K562 (cell line): ENCODE measurements at regions not wholly inside any gene's neighbourhood (a gene's known extent, or its start where the extent isn't known, plus 50 kb on each side); places are given as distances from the start of the nearest gene placed in this dataset.

ENCODE experiments used
- ATAC-seq: fragments of 200-7000 bp; cut with Tn5 transposase; 3 replicates; pipeline ENCODE4 v1.9.1; 2020; ENCODE audit warnings: moderate library complexity
- BruUV-seq: library from RNA; stranded (reverse); fragments of 400-500 nt; replicated peaks from 2 replicates; lab custom pipeline; 2021; lab: Mats Ljungman, UMichigan
- CTCF ChIA-PET: fragments of 300-600 bp; formaldehyde crosslinking; extraction: SDS; loops from one replicate; lab custom pipeline; 2021; ENCODE audit warnings: low intra/inter-chr PET ratio; lab: Yijun Ruan, JAX
- POLR2A ChIA-PET: fragments of 300-600, 350-650 bp; sonication (Branson Sonifier 250); formaldehyde crosslinking; extraction: SDS; loops from one replicate; lab custom pipeline; 2021; ENCODE audit warnings: antibody characterized with exemption, inconsistent platforms; lab: Yijun Ruan, JAX
- DNase-seq, 4 experiments: peaks; one replicate each; pipeline versions ENCODE4 v3.0.0 to v3.0.0-alpha.2; 2011 to 2018; ENCODE audit warnings: low spot score in 3 of 4, mixed read lengths in 3 of 4; ENCODE audit errors: extremely low read depth in 1 of 4
- FAIRE-seq: peaks from 2 replicates; lab custom pipeline; 2011; peaks lifted over from hg19 to GRCh38; lab: Jason Lieb, UNC
- H2AFZ ChIP-seq: 2 replicates; pipeline ENCODE4 v1.6.0; 2011; ENCODE audit warnings: low read depth, low read length, control low read depth, inconsistent platforms
- H3K27ac ChIP-seq: fragments of 200-600 bp; 3 replicates; pipeline ENCODE4 v1.8.0; 2011; ENCODE audit warnings: low read depth, mild to moderate bottlenecking, control low read depth, inconsistent platforms, low read length, moderate library complexity, mixed read lengths; ENCODE audit errors: extremely low read depth
- H3K27me3 ChIP-seq, 2 experiments: fragments of 300-600 bp in 1 of 2; 2 replicates in 1 of 2; 3 replicates in 1 of 2; pipeline versions ENCODE4 v1.6.0 to v1.8.0; 2011; ENCODE audit warnings: inconsistent platforms in 2 of 2, low read length in 2 of 2, mild to moderate bottlenecking in 1 of 2, mixed read lengths in 1 of 2, moderate library complexity in 1 of 2; ENCODE audit not compliant: control insufficient read depth in 2 of 2, insufficient read depth in 2 of 2
- H3K36me3 ChIP-seq: fragments of 300-600 bp; 3 replicates; pipeline ENCODE4 v1.8.0; 2011; ENCODE audit warnings: mild to moderate bottlenecking, low read length, inconsistent platforms; ENCODE audit not compliant: control insufficient read depth, insufficient read depth
- H3K4me1 ChIP-seq, 2 experiments: fragments of 200-600 bp in 1 of 2; replicated peaks in 1 of 2; 2 replicates in 1 of 2; 3 replicates in 1 of 2; pipeline versions ENCODE4 v1.5.1 to v1.8.0; 2011; ENCODE audit warnings: inconsistent platforms in 2 of 2, low read length in 2 of 2, mild to moderate bottlenecking in 1 of 2, mixed read lengths in 1 of 2, moderate library complexity in 1 of 2; ENCODE audit not compliant: control insufficient read depth in 2 of 2, insufficient read depth in 2 of 2
- H3K4me2 ChIP-seq: 2 replicates; pipeline ENCODE4 v1.6.1; 2011; ENCODE audit warnings: low read length, control low read depth, inconsistent platforms, mixed read lengths; ENCODE audit not compliant: insufficient read depth
- H3K4me3 ChIP-seq: fragments of 200-600 bp; sonication (generic), shearing (Covaris generic); 2 replicates; pipeline ENCODE4 v1.5.1; 2016; ENCODE audit warnings: control low read depth, inconsistent platforms
- H3K79me2 ChIP-seq: fragments of 200-600 bp; 3 replicates; pipeline ENCODE4 v1.8.0; 2011; ENCODE audit warnings: low read length, inconsistent platforms; ENCODE audit not compliant: control insufficient read depth, insufficient read depth
- H3K9ac ChIP-seq, 2 experiments: 2 replicates each; pipeline versions ENCODE4 v1.6.0 to v1.6.1; 2011; ENCODE audit warnings: low read depth in 2 of 2, low read length in 2 of 2, control low read depth in 1 of 2, inconsistent platforms in 1 of 2, mild to moderate bottlenecking in 1 of 2, mixed read lengths in 1 of 2; ENCODE audit not compliant: insufficient read depth in 1 of 2
- H3K9me1 ChIP-seq: one replicate; pipeline ENCODE4 v1.6.0; 2011; ENCODE audit warnings: inconsistent platforms, mild to moderate bottlenecking, low read length, moderate library complexity; ENCODE audit not compliant: control insufficient read depth, insufficient read depth
- H3K9me3 ChIP-seq: replicated peaks from 2 replicates; pipeline ENCODE4 v1.5.1; 2011; ENCODE audit warnings: low read depth, low read length, inconsistent platforms; ENCODE audit not compliant: control insufficient read depth, insufficient read depth
- H4K20me1 ChIP-seq: replicated peaks from 2 replicates; pipeline ENCODE4 v1.6.1; 2011; ENCODE audit warnings: low read length, inconsistent platforms, mixed read lengths; ENCODE audit not compliant: control insufficient read depth, insufficient read depth
- FOXK2 ChIP-seq, 2 experiments: fragments of 450-650 bp; IDR thresholded peaks in 1 of 2; conservative IDR thresholded peaks in 1 of 2; 2 replicates each; pipeline ENCODE4 v1.6.1; 2016; ENCODE audit warnings: low read depth in 2 of 2, mild to moderate bottlenecking in 1 of 2
- GABPB2 ChIP-seq: fragments of 250-450 bp; sonication (Bioruptor Pico); conservative IDR thresholded peaks from 2 replicates; pipeline ENCODE4 v1.5.1; 2021; ENCODE audit warnings: mild to moderate bottlenecking
- HNRNPLL ChIP-seq: fragments of 200-400 bp; formaldehyde crosslinking; IDR thresholded peaks from 2 replicates; pipeline ENCODE4 v1.6.1; 2017; ENCODE audit warnings: low read length, low read depth, mild to moderate bottlenecking; ENCODE audit not compliant: poor library complexity, severe bottlenecking
- KDM4B ChIP-seq, 2 experiments: fragments of 450-650 bp in 1 of 2; sonication (generic) in 1 of 2; IDR thresholded peaks; 2 replicates each; pipeline ENCODE4 v1.6.1; 2016 to 2017; ENCODE audit warnings: borderline replicate concordance in 2 of 2, antibody characterized with exemption in 1 of 2, low read depth in 1 of 2, mild to moderate bottlenecking in 1 of 2
- KLF13 ChIP-seq: fragments of 450-650 bp; IDR thresholded peaks from 2 replicates; pipeline ENCODE4 v1.6.1; 2016; ENCODE audit warnings: missing genetic modification characterization, low read depth, mild to moderate bottlenecking, missing compliant biosample characterization, moderate library complexity, borderline replicate concordance
- MEIS2 ChIP-seq: fragments of 450-650 bp; IDR thresholded peaks from 2 replicates; pipeline ENCODE4 v1.6.1; 2014; ENCODE audit warnings: mild to moderate bottlenecking; ENCODE audit not compliant: partially characterized antibody
- NCOA4 ChIP-seq: fragments of 450-650 bp; IDR thresholded peaks from 2 replicates; pipeline ENCODE4 v1.6.1; 2018; ENCODE audit warnings: mild to moderate bottlenecking; ENCODE audit not compliant: partially characterized antibody
- NEUROD1 ChIP-seq: fragments of 150-350 bp; IDR thresholded peaks from 2 replicates; pipeline ENCODE4 v1.6.1; 2014; ENCODE audit warnings: borderline replicate concordance, low read length, low read depth; ENCODE audit not compliant: partially characterized antibody
- SMAD2 ChIP-seq: fragments of 150-350 bp; IDR thresholded peaks from 2 replicates; pipeline ENCODE4 v1.6.1; 2014; ENCODE audit warnings: low read depth, mild to moderate bottlenecking, low read length
- SP1 ChIP-seq: sonication (generic); formaldehyde crosslinking; IDR thresholded peaks from 2 replicates; pipeline ENCODE4 v1.8.1; 2022; ENCODE audit warnings: mild to moderate bottlenecking, missing genetic modification reagents
- SREBF1 ChIP-seq: fragments of 150-350 bp; IDR thresholded peaks from 2 replicates; pipeline ENCODE4 v1.6.1; 2014; ENCODE audit warnings: antibody characterized with exemption, low read depth, low read length, borderline replicate concordance
- TEAD4 ChIP-seq, 2 experiments: sonication (generic) in 1 of 2; formaldehyde crosslinking in 1 of 2; IDR thresholded peaks; 2 replicates each; pipeline versions ENCODE4 v1.6.1 to v1.8.0; 2012 to 2022; ENCODE audit warnings: borderline replicate concordance in 1 of 2, inconsistent platforms in 1 of 2, low read length in 1 of 2, mild to moderate bottlenecking in 1 of 2, missing genetic modification reagents in 1 of 2
- ZNF212 ChIP-seq: fragments of 450-650 bp; formaldehyde crosslinking; IDR thresholded peaks from 2 replicates; pipeline ENCODE4 v1.4.0; 2020; ENCODE audit warnings: mild to moderate bottlenecking
- ZNF431 ChIP-seq: sonication (generic); formaldehyde crosslinking; IDR thresholded peaks from 2 replicates; pipeline ENCODE4 v1.8.0; 2022; ENCODE audit warnings: mild to moderate bottlenecking, missing genetic modification reagents
- ZNF780A ChIP-seq: fragments of 250-450 bp; sonication (Bioruptor Pico); IDR thresholded peaks from 2 replicates; pipeline ENCODE4 v1.5.0; 2021; ENCODE audit warnings: mild to moderate bottlenecking
- WGBS: fragments of 100-300 bp; shearing (Covaris generic); methylation state at CpG from one replicate; pipeline ENCODE4 v1.1.6; 2016; ENCODE audit warnings: low coverage, mixed read lengths; ENCODE audit not compliant: insufficient coverage; ENCODE audit errors: missing lambda C conversion rate; 5-methylcytosine and 5-hydroxymethylcytosine counted together
- in situ Hi-C: fragments of 300-500 bp; cut with MboI; formaldehyde crosslinking; loops from 4 replicates; pipeline ENCODE4 v1.15.0; 2018; ENCODE audit warnings: inconsistent platforms, mixed read lengths
- intact Hi-C: fragments of 100-400 bp; cut with micrococcal nuclease; formaldehyde crosslinking; loops from 2 replicates; pipeline ENCODE4 v1.14.2; 2022
- TF ChIP-seq, protein P1 (sequence below), 2 experiments: fragments of 450-650 bp; formaldehyde crosslinking in 1 of 2; IDR thresholded peaks; 2 replicates each; pipeline versions ENCODE4 v1.4.0 to v1.6.1; 2014 to 2020; ENCODE audit warnings: mild to moderate bottlenecking in 2 of 2, borderline replicate concordance in 1 of 2, low read depth in 1 of 2

DNA sequence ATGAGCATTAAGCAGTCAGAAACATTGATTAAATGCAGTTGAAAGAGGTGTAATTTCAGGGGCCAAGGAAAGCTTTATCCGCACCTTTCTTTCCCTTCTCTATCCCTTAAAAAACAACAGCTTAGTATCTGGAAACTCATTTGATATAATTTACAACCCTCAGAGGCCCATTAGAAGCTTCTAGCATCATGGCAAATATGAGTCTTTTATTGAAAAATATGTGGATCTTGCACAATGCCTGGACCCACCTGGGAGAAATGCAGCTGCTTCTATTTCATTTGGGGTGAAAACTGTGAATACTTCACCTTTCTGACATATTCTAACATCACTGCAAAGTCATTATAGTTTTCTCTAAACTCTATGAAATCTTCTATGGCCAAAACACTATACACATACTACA, 492.2 kb upstream of the PSMD7 start:
- no peak for FAIRE-seq

More for the DNA sequence above, 492.2 kb upstream of the PSMD7 start:
- WGBS: 0% methylated on average over 1 of the region's 1 CpG
- no peak overlapping the region for H3K9ac ChIP-seq
- no peaks in the 10 kb centered on the region; a peak in 1 of 5 replicates for H3K27me3 ChIP-seq
- no peak overlapping the region for H2AFZ ChIP-seq
- in situ Hi-C loops (no loop called here), intact Hi-C loops (no loop called here)
- H3K27ac ChIP-seq: no peak overlapping the region
- no peaks in the 10 kb centered on the region for H3K4me1 ChIP-seq
- H3K36me3 ChIP-seq: no peaks in the 10 kb centered on the region
- H3K4me3 ChIP-seq: no peak overlapping the region
- DNase-seq (no peak), ATAC-seq (no peak)
- H3K79me2 ChIP-seq: no peaks in the 10 kb centered on the region
- H3K4me2 ChIP-seq: no peak overlapping the region
- TF ChIP-seq, protein P1, sequence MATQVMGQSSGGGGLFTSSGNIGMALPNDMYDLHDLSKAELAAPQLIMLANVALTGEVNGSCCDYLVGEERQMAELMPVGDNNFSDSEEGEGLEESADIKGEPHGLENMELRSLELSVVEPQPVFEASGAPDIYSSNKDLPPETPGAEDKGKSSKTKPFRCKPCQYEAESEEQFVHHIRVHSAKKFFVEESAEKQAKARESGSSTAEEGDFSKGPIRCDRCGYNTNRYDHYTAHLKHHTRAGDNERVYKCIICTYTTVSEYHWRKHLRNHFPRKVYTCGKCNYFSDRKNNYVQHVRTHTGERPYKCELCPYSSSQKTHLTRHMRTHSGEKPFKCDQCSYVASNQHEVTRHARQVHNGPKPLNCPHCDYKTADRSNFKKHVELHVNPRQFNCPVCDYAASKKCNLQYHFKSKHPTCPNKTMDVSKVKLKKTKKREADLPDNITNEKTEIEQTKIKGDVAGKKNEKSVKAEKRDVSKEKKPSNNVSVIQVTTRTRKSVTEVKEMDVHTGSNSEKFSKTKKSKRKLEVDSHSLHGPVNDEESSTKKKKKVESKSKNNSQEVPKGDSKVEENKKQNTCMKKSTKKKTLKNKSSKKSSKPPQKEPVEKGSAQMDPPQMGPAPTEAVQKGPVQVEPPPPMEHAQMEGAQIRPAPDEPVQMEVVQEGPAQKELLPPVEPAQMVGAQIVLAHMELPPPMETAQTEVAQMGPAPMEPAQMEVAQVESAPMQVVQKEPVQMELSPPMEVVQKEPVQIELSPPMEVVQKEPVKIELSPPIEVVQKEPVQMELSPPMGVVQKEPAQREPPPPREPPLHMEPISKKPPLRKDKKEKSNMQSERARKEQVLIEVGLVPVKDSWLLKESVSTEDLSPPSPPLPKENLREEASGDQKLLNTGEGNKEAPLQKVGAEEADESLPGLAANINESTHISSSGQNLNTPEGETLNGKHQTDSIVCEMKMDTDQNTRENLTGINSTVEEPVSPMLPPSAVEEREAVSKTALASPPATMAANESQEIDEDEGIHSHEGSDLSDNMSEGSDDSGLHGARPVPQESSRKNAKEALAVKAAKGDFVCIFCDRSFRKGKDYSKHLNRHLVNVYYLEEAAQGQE (IDR thresholded peaks at IDR 0.05; ENCODE audit: borderline replicate concordance): no peak
- TF ChIP-seq, protein P1 (CRISPR knock-in tag; IDR thresholded peaks at IDR 0.05; ENCODE audit: low read depth): no peak
- no peak for TF ChIP-seq NEUROD1
- TF ChIP-seq ZNF431 (CRISPR knock-in tag): no peak
- TF ChIP-seq SREBF1: no peak
- TF ChIP-seq KDM4B (IDR thresholded peaks at IDR 0.05; ENCODE audit: borderline replicate concordance in 2 of 2, low read depth in 1 of 2): no peak
- TF ChIP-seq KLF13: no peak
- no peak for TF ChIP-seq FOXK2 (conservative IDR thresholded peaks at IDR 0.05 in 1 of 2, IDR thresholded peaks at IDR 0.05 in 1 of 2; ENCODE audit: low read depth in 2 of 2)
- no peak for TF ChIP-seq SMAD2
- TF ChIP-seq GABPB2: no peak
- TF ChIP-seq HNRNPLL: no peak
- TF ChIP-seq MEIS2: no peak
- no peak for TF ChIP-seq NCOA4
- TF ChIP-seq SP1 (CRISPR knock-in tag): no peak
- TF ChIP-seq TEAD4 (IDR thresholded peaks at IDR 0.05; ENCODE audit: low read length): no peak
- no peak for TF ChIP-seq TEAD4 (CRISPR knock-in tag; IDR thresholded peaks at IDR 0.05; ENCODE audit: borderline replicate concordance)
- TF ChIP-seq ZNF780A (CRISPR knock-in tag): no peak
- TF ChIP-seq ZNF212: no peak
- POLR2A ChIA-PET: interaction anchor here (1.7 kb wide), 1 partner anchor 12 kb away, joined by 5 read pairs; no protein-coding TSS in a partner anchor
- H4K20me1 ChIP-seq: no peaks in the 10 kb centered on the region
- CTCF ChIA-PET: no interaction called here
- H3K9me3 ChIP-seq: no peaks in the 10 kb centered on the region
- BruUV-seq: no TSS peak
- H3K9me1 ChIP-seq: no peaks in the 10 kb centered on the region
